K562 (cell line): ENCODE measurements at regions not wholly inside any gene's neighbourhood (a gene's known extent, or its start where the extent isn't known, plus 50 kb on each side); places are given as distances from the start of the nearest gene placed in this dataset.

ENCODE experiments used
- ATAC-seq: fragments of 200-7000 bp; cut with Tn5 transposase; 3 replicates; pipeline ENCODE4 v1.9.1; 2020; ENCODE audit warnings: moderate library complexity
- BruUV-seq: library from RNA; stranded (reverse); fragments of 400-500 nt; replicated peaks from 2 replicates; lab custom pipeline; 2021; lab: Mats Ljungman, UMichigan
- CTCF ChIA-PET: fragments of 300-600 bp; formaldehyde crosslinking; extraction: SDS; loops from one replicate; lab custom pipeline; 2021; ENCODE audit warnings: low intra/inter-chr PET ratio; lab: Yijun Ruan, JAX
- POLR2A ChIA-PET: fragments of 300-600, 350-650 bp; sonication (Branson Sonifier 250); formaldehyde crosslinking; extraction: SDS; loops from one replicate; lab custom pipeline; 2021; ENCODE audit warnings: antibody characterized with exemption, inconsistent platforms; lab: Yijun Ruan, JAX
- DNase-seq, 4 experiments: peaks; one replicate each; pipeline versions ENCODE4 v3.0.0 to v3.0.0-alpha.2; 2011 to 2018; ENCODE audit warnings: low spot score in 3 of 4, mixed read lengths in 3 of 4; ENCODE audit errors: extremely low read depth in 1 of 4
- FAIRE-seq: peaks from 2 replicates; lab custom pipeline; 2011; peaks lifted over from hg19 to GRCh38; lab: Jason Lieb, UNC
- H2AFZ ChIP-seq: 2 replicates; pipeline ENCODE4 v1.6.0; 2011; ENCODE audit warnings: low read depth, low read length, control low read depth, inconsistent platforms
- H3K27ac ChIP-seq: fragments of 200-600 bp; 3 replicates; pipeline ENCODE4 v1.8.0; 2011; ENCODE audit warnings: low read depth, mild to moderate bottlenecking, control low read depth, inconsistent platforms, low read length, moderate library complexity, mixed read lengths; ENCODE audit errors: extremely low read depth
- H3K27me3 ChIP-seq, 2 experiments: fragments of 300-600 bp in 1 of 2; 2 replicates in 1 of 2; 3 replicates in 1 of 2; pipeline versions ENCODE4 v1.6.0 to v1.8.0; 2011; ENCODE audit warnings: inconsistent platforms in 2 of 2, low read length in 2 of 2, mild to moderate bottlenecking in 1 of 2, mixed read lengths in 1 of 2, moderate library complexity in 1 of 2; ENCODE audit not compliant: control insufficient read depth in 2 of 2, insufficient read depth in 2 of 2
- H3K36me3 ChIP-seq: fragments of 300-600 bp; 3 replicates; pipeline ENCODE4 v1.8.0; 2011; ENCODE audit warnings: mild to moderate bottlenecking, low read length, inconsistent platforms; ENCODE audit not compliant: control insufficient read depth, insufficient read depth
- H3K4me1 ChIP-seq, 2 experiments: fragments of 200-600 bp in 1 of 2; replicated peaks in 1 of 2; 2 replicates in 1 of 2; 3 replicates in 1 of 2; pipeline versions ENCODE4 v1.5.1 to v1.8.0; 2011; ENCODE audit warnings: inconsistent platforms in 2 of 2, low read length in 2 of 2, mild to moderate bottlenecking in 1 of 2, mixed read lengths in 1 of 2, moderate library complexity in 1 of 2; ENCODE audit not compliant: control insufficient read depth in 2 of 2, insufficient read depth in 2 of 2
- H3K4me2 ChIP-seq: 2 replicates; pipeline ENCODE4 v1.6.1; 2011; ENCODE audit warnings: low read length, control low read depth, inconsistent platforms, mixed read lengths; ENCODE audit not compliant: insufficient read depth
- H3K4me3 ChIP-seq: fragments of 200-600 bp; sonication (generic), shearing (Covaris generic); 2 replicates; pipeline ENCODE4 v1.5.1; 2016; ENCODE audit warnings: control low read depth, inconsistent platforms
- H3K79me2 ChIP-seq: fragments of 200-600 bp; 3 replicates; pipeline ENCODE4 v1.8.0; 2011; ENCODE audit warnings: low read length, inconsistent platforms; ENCODE audit not compliant: control insufficient read depth, insufficient read depth
- H3K9ac ChIP-seq, 2 experiments: 2 replicates each; pipeline versions ENCODE4 v1.6.0 to v1.6.1; 2011; ENCODE audit warnings: low read depth in 2 of 2, low read length in 2 of 2, control low read depth in 1 of 2, inconsistent platforms in 1 of 2, mild to moderate bottlenecking in 1 of 2, mixed read lengths in 1 of 2; ENCODE audit not compliant: insufficient read depth in 1 of 2
- H3K9me1 ChIP-seq: one replicate; pipeline ENCODE4 v1.6.0; 2011; ENCODE audit warnings: inconsistent platforms, mild to moderate bottlenecking, low read length, moderate library complexity; ENCODE audit not compliant: control insufficient read depth, insufficient read depth
- H3K9me3 ChIP-seq: replicated peaks from 2 replicates; pipeline ENCODE4 v1.5.1; 2011; ENCODE audit warnings: low read depth, low read length, inconsistent platforms; ENCODE audit not compliant: control insufficient read depth, insufficient read depth
- H4K20me1 ChIP-seq: replicated peaks from 2 replicates; pipeline ENCODE4 v1.6.1; 2011; ENCODE audit warnings: low read length, inconsistent platforms, mixed read lengths; ENCODE audit not compliant: control insufficient read depth, insufficient read depth
- CBFA2T2 ChIP-seq: fragments of 450-650 bp; conservative IDR thresholded peaks from 2 replicates; pipeline ENCODE4 v1.6.1; 2017; ENCODE audit warnings: mild to moderate bottlenecking
- CBFA2T3 ChIP-seq: fragments of 450-650 bp; IDR thresholded peaks from 2 replicates; pipeline ENCODE4 v1.6.1; 2017
- DMBX1 ChIP-seq: fragments of 250-450 bp; sonication (Bioruptor Pico); IDR thresholded peaks from 2 replicates; pipeline ENCODE4 v1.8.0; 2022; ENCODE audit warnings: inconsistent platforms, mild to moderate bottlenecking, moderate library complexity, borderline replicate concordance
- KLF16 ChIP-seq: IDR thresholded peaks from 2 replicates; pipeline ENCODE4 v1.6.1; 2016; ENCODE audit warnings: antibody characterized with exemption
- THAP7 ChIP-seq: fragments of 250-450 bp; sonication (Bioruptor Pico); IDR thresholded peaks from 2 replicates; pipeline ENCODE4 v1.5.0; 2021
- ZNF133 ChIP-seq: fragments of 250-450 bp; sonication (Bioruptor Pico); IDR thresholded peaks from 2 replicates; pipeline ENCODE4 v1.4.0; 2020; ENCODE audit warnings: mild to moderate bottlenecking
- WGBS: fragments of 100-300 bp; shearing (Covaris generic); methylation state at CpG from one replicate; pipeline ENCODE4 v1.1.6; 2016; ENCODE audit warnings: low coverage, mixed read lengths; ENCODE audit not compliant: insufficient coverage; ENCODE audit errors: missing lambda C conversion rate; 5-methylcytosine and 5-hydroxymethylcytosine counted together
- in situ Hi-C: fragments of 300-500 bp; cut with MboI; formaldehyde crosslinking; loops from 4 replicates; pipeline ENCODE4 v1.15.0; 2018; ENCODE audit warnings: inconsistent platforms, mixed read lengths
- intact Hi-C: fragments of 100-400 bp; cut with micrococcal nuclease; formaldehyde crosslinking; loops from 2 replicates; pipeline ENCODE4 v1.14.2; 2022
- TF ChIP-seq, protein P1 (sequence below): fragments of 250-450 bp; sonication (Bioruptor Pico); IDR thresholded peaks from 2 replicates; pipeline ENCODE4 v1.5.0; 2021

DNA sequence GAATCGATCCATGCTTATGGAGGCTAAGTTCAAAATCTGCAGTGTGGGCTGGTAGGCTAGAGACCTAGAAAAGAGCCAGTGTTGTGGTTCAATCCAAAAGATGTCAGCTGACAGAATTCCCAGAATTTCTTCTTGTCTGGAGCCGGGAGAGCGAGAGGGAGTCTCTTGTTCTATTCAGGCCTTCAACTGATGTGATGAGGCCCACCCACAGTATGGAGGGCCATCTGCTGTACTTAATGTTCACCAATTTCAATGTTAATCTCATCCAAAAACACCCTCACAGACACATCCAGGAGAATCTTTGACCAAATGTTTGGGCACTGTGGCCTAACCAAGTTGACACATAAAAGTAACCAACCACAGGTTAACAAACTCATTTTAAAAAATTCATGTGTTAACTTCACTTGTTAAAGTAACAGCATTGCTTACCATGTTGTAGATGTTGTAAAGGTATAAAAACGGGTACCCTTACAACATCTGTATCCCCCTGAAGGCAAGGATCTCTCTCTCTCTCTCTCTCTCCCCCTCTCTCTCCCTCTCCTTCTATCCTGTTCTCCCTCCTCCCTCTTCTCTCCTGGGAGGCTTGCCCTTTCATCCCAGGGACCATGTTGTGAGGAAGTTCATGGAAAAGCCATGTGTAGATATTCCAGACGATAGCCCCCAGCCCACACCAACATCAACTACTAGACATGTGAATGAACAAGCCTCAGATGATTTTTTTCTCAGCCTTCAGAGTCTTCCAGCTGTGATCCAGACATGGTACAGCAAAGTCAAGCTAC is 66.4 kb upstream of the CHD2 start (continued):
- no peak for TF ChIP-seq DMBX1 (CRISPR knock-in tag)

DNA sequence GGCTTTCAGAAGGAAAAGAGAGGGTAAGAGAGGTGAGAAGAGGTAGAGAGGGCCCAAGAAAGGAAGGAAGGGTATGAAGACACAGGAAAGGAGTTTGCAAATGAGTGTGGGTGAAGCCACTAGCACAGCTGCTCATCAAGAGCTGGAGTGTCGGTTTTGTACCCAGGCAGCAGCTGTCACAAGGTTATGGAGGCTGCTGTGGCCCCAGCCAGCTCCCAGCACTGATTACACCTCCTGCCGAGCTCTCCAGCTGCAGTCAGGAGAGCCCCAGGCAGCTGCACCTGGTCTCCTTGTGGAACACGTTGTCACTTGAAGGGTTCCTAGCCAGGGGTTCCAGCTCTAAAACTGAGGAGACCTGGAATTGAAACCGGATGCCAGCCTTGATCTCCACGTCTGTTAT is 60.4 kb upstream of the CHD2 start:
- 34% methylated on average over 5 of the region's 5 CpGs for WGBS
- no TSS peak for BruUV-seq
- H3K4me2 ChIP-seq: no peak overlapping the region
- no peaks in the 10 kb centered on the region for H3K9me3 ChIP-seq
- peak overlapping the region in 1 of 2 experiments; percentile 72; a peak in 2 of 4 replicates for H3K9ac ChIP-seq
- no peaks in the 10 kb centered on the region for H3K36me3 ChIP-seq
- in situ Hi-C loops: no loop called here
- H2AFZ ChIP-seq: peak overlapping the region; percentile 70
- TF ChIP-seq, protein P1, sequence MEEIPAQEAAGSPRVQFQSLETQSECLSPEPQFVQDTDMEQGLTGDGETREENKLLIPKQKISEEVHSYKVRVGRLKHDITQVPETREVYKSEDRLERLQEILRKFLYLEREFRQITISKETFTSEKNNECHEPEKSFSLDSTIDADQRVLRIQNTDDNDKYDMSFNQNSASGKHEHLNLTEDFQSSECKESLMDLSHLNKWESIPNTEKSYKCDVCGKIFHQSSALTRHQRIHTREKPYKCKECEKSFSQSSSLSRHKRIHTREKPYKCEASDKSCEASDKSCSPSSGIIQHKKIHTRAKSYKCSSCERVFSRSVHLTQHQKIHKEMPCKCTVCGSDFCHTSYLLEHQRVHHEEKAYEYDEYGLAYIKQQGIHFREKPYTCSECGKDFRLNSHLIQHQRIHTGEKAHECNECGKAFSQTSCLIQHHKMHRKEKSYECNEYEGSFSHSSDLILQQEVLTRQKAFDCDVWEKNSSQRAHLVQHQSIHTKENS (CRISPR knock-in tag): no peak
- TF ChIP-seq THAP7 (CRISPR knock-in tag): no peak
- peak; percentile 25; the same call in 1 of the 2 replicates for TF ChIP-seq CBFA2T2
- no peak for TF ChIP-seq KLF16
- no peak for TF ChIP-seq ZNF133 (CRISPR knock-in tag)
- TF ChIP-seq CBFA2T3: peak; percentile 14; the same call in 1 of the 2 replicates
- no peaks in the 10 kb centered on the region for H4K20me1 ChIP-seq
- CTCF ChIA-PET: no interaction called here
- no peak overlapping the region for H3K4me3 ChIP-seq
- FAIRE-seq (no peak), DNase-seq (no peak), ATAC-seq (peak; percentile 34)
- H3K79me2 ChIP-seq: no peaks in the 10 kb centered on the region
- H3K27me3 ChIP-seq: no peaks in the 10 kb centered on the region
- POLR2A ChIA-PET: interaction anchor here (0.7 to 2.1 kb wide), 7 partner anchors 8 to 72 kb away, joined by 3 to 6 read pairs (median 5); no protein-coding TSS in a partner anchor
- no peaks in the 10 kb centered on the region; a peak in 2 of 5 replicates for H3K4me1 ChIP-seq
- no peaks in the 10 kb centered on the region for H3K9me1 ChIP-seq
- H3K27ac ChIP-seq: no peak overlapping the region; the same call in 2 of the 3 replicates
- intact Hi-C loops: no loop called here
